Activated naive CD4-positive, alpha-beta T cell treated with Interleukin-2 at 50 U/mL for 16 hours (primary cell): ENCODE measurements at regions not wholly inside any gene's neighbourhood (a gene's known extent, or its start where the extent isn't known, plus 50 kb on each side); places are given as distances from the start of the nearest gene placed in this dataset.

Experiments used
- DNase-seq: peaks from one replicate; pipeline ENCODE4 v3.0.0-alpha.2; 2020

DNA sequence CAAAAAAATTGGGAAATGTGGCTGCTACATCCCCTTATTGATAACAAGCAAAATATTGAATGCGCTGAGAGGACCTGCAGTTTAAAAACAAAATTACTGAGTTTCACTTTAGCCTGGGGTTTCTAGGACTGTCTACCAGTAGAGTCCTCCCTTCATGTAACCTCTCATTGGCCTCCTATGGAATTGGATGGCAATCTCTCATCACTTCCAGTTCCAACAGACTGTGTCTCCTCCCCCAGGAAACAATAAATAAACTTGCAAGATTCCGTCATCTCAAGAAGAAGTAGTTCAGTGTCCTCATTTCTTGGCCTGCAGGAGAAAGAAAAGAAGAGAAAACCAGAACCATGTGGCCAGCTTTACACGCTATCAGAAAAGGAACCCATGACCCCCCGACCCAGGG, 123.8 kb downstream of the TLE3 start:
- DNase-seq, result no peak

DNA sequence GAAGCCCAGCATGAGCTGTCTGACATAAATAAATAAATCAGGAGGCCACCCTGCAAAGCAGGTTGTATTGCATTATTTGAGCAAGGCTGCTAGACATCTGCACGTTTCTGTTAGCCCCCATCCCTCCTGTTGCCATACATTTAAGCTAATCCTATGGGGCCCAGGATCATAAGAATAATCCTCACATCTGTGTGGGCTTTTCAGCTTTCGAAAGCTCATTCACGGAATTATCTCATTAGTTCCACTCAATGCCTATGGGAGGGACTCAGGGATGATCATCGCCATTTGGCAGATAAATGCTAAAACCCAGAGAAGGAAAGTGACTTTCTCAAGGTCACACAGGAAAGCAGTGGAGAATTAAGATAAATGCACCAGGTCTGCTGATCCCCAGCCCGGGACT, 123.4 kb downstream of the TLE3 start:
- DNase-seq, result no peak

DNA sequence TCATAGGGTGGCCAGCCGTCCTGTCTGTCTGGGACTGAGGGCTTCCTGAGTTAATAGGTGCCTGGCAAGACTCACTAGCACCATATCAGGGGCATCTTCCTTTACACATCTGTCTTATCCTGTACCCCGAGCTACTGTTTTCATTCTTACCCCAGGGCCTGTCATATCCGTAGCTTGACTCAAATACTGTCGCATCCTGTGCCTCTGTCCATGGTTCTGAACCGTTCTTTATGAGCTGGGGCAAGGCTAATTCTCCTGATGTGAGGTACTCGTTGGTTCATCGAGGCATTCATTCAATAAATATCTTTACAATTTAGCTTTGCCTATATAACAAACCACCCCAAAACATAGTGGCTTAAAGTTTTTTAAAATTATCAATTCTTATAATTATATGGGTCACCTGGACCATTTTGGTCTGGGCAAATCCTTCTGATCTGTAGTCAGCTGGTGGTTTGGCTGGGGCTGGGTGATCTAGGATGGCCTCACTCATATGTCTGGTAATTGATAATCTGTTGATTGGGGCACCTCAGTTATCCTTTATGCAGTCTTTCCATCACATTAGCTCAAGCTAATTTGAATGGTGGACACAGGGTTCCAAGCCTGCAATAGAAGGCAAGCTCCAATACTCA, 121.2 kb downstream of the TLE3 start:
- DNase-seq, result peak; percentile 40

DNA sequence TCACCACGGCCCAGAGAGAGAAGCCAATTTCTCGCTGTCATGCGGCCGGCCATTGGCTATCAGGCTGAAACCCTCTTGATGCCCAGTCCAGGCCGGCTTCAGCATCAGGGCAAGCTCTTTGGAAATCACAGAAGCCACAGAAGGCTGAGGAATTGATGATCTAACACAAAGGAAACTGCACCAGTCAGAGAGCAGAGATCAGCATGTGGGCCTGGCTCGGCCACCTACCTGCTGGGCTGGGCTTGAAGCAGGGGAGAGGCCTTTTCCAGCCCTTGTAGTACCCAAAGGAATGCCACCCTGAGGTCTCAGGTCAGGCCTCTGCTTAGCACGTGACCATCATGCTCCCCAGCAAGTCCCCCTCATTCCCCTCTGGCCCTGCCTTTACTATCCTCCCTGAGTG, 119.1 kb downstream of the TLE3 start:
- no peak for DNase-seq

DNA sequence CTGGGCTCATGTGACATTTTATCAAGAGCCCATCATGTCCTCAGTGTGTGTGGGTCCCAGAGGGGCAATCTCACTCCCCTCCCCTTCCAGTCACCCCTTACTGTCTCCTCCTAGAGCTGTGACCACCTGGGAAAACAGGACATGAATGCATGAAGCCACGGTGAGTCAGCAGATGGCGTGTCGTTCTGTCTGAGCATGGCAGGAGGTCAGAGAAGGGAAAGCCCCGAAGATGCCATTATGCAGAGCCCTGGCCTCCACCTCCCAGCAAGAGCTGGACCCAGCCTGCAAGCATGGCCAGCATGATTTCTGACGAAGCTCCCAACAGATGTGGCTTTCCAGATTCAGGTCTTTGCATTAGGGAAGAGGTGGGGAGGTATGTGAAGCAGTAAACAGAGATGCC, 118.5 kb downstream of the TLE3 start:
- no peak for DNase-seq

DNA sequence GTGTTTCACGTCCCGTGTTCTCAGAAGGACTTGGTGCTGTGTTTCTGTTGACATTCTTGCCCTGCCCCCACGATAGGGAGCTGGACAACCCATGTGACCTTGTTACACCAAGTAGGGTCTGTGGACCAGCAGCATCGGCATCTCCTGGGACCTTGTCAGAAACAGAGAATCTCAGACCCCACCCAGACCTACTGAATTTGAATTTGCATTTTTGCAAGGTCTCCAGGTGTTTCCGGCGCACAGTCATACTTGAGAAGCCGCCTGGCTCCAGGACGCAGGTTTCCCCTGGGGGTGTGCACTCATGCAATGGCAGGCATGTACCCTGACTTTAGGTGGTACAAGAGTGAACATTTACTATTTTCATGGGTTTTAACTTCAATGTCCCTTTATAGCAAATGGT, 117.9 kb downstream of the TLE3 start:
- no peak for DNase-seq

DNA sequence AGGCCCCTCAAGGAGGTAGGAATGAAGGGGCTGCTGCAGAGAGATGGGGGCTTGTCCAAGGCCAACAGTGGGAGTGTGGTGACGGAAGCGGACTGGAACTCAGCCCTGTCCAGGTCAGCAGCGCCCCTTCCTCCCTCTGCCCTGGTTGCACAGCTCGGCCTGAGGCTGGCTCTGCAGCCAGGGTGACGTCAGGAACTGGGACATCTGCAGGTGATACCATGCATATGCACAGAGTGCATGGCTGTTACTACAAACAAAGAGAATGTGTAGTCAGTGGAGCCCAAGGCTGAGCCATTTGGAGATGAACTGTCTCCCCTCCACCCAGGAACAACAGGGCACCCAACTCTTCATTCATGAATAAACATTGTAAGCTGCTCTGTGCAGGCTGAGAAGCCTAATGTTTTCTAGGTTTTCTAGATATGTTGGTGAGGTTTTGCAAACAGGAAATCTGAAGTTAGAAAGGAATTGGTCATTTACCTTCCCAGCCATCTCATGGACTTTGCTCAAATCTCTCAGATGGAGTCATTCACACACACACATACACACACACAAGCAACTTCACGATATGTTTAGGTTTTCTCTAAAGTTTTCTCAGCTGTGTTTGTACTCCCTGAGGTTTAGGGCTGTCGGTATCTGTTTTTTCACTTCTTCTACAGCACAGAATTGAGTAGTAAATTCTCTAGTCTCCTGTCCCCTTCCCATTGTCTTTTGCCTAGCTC, 117.2 kb downstream of the TLE3 start:
- DNase-seq, result no peak

DNA sequence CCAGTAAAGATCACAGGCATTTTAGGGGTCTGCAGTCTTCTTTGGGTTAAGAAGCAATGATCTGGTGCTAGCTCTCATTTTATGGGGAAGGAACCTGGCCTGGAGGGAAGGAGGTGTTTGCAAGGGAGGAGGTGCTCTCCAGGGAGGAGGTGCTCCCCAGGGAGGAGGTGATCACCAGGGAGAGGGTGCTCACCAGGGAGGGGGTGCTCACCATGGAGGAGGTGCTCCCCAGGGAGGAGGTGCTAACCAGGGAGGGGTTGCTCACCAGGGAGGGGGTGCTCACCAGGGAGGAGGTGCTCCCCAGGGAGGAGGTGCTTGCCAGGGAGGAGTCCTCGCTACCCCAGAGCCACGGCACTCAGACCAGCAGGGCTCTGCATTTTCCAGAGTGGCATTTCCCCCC, 115.7 kb downstream of the TLE3 start:
- no peak for DNase-seq

DNA sequence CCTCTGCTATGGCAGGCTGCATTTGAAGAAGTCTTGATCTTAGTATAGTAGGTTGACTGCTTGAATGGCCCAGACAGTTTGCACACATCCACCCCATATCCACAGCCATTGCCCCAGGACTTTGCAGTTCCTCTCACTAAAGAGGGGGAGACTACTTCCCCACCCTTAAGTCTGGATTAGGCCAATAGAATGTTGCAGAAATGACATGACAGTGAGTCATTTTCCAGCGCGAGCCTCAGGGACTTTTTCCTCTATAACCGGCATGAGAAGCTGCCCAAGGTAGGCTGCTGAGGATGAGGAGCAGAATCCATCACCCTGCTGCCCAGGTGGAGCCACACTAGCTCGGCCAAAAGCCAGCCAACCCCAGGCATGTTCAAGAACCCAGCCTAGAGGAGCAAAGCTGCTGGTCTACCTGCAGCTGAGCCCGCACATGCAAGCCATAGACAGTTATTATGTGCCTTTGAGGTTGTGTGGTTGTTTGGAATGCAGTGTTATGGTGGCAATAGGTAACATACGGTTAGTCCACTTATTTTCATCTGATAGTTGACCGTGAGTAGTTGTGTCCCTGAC, 113.9 kb downstream of the TLE3 start:
- DNase-seq, result no peak

DNA sequence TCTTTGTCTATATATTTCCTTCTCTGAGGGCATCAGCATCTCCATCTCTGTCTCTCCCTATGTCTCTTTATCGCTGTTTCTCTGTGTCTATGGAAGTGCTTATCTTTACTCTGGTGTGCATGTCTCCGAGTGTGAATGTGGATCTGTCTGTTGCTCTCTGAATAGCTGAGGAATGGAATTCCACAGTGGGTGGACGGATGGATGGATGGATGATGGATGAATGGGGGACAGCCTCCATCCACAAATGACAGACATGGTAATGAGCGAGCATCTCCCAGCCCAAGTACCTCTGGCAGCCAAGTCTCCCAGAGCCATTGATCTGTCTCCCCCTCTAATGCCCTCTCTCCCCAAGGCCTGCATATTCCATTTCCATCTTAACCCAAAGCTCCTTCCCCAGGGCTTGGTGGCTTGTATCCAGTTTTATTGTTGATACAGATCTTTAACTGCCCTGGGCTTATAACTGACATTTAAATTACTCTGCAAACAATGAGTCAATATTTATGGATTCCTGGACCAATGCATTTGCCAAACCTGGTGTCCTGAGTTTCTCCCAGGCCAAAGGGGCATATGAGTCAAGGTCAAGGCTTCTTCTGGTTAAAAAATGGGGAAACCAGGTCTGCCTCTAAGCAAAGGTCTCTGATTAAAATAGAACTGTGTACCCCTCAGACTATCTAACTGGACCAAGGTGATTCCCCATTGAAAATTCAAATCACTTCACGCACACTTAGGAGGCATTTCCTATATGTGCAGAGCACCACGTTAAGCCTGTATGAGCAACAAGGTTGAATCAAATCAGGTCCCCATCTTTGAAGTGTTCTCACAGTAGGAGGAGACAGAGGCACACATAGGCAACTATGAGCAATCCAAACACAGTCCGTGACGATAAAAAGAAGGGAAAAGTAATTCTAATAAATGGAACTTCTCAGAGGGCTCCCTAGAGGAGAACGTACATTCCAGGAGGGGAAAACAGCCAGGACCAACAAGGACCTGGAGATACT, 109.9 kb downstream of the TLE3 start:
- no peak for DNase-seq

DNA sequence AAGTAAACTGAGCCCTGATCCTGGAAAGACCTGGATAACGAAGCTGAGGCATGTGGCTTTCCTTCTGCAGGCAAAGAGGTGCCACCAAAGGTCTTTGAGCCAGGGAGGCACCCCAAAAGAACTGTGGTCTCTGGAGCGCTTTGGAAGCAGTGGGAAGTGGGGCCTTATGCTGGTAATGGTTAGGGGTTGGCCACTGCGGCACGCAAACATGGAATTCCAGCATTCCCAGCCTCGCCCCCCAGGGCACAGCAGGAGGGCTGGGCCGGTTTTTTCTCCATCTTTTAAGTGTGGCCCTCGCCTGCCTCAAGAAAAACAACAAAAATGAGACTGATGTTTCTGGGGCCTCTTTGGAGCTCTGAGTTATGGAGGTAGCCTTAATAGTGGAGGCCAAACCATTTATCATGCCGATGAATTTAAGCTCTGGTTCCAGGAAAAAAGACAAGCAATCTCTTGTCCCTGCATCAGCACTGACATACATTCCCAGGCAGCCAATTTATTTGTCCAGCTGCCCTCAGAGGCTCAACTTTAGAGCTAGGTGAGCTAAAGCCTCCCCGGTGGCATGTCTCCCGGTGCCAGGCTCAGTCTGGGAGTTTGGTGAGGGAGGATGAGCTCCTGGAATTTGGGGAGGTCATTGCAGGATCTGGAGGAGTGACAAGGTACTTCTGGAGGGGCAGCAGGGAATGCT, 109.0 kb downstream of the TLE3 start:
- no peak for DNase-seq

DNA sequence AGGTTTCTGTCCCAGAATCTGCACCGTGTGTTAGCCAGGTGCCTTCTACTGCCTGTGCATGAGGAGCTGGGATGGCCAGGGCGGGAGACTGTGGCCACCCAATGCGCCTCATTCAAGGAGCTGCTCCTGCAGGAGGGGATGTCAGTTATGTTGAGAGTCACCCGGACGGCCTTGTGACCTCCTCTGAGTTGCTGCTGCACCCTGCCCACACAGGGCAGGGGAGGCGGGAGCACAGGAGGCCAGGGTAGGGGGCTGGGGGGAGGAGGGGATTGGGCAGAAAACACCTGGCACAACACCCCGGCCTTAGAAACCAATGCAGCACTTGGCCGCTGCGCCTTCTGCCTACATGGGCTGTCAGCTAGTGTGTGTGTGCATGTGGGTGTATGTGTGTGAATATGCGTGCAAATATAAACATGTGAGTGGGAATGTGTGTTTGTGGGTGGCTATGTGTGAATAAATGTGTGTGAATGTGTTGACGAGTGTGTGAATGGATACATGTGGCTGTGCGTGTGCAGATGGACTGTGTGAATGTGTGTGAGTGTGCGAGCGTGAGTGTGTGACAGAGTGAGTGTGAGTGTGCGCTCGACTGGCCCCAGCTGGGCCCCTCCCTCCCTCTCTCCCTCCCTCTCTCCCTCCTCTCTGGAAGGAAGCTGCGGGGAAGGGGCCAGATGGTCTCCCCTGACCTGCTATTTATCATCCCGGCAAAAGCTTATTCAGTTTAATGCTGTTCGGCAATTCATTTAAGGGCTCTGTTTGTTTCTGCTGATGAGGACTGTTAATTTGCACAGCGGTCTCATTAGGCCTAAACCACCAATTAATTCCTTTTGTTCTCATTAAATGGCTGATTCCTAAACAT, 106.9 kb downstream of the TLE3 start:
- DNase-seq, result no peak

DNA sequence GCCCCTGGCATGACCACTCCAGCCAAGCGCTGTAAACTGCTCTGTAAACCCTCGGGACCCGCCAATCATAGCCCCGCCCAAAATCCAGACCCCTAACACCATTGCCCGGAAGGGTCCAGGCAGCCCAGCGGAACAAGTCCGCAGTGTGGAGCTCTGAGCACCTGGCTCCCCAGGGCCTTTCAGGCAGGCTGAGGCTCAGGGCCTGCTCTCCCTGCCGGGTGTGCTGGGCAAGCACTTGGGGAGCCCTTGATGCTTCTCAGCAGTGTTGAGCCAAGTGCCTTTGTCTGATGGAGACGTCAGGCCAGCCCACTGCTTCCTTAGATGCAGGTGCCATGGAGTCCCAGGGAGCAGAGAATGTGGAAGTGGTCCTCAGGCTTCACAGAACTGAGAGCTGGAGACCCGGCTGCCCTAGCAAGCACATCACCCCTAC, 106.2 kb downstream of the TLE3 start:
- DNase-seq, result no peak

DNA sequence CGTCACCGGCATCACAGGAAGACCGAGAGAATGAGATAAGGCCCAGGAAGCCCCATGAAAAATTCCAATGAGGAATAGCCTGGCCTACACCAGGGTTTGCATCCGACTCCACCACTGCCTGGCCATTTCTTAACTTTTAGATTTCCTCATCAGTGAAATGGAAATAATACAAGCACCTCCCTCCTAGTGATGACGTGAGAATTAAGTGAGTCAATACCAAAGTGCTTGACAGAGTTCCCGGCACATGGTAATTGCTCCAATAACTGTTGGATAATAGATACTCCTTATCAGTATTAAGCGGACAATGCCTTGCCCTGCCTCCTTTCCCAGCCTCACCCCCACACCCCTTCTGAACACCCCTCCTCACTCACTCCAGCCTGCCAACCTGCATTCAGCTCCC, 105.4 kb downstream of the TLE3 start:
- no peak for DNase-seq

DNA sequence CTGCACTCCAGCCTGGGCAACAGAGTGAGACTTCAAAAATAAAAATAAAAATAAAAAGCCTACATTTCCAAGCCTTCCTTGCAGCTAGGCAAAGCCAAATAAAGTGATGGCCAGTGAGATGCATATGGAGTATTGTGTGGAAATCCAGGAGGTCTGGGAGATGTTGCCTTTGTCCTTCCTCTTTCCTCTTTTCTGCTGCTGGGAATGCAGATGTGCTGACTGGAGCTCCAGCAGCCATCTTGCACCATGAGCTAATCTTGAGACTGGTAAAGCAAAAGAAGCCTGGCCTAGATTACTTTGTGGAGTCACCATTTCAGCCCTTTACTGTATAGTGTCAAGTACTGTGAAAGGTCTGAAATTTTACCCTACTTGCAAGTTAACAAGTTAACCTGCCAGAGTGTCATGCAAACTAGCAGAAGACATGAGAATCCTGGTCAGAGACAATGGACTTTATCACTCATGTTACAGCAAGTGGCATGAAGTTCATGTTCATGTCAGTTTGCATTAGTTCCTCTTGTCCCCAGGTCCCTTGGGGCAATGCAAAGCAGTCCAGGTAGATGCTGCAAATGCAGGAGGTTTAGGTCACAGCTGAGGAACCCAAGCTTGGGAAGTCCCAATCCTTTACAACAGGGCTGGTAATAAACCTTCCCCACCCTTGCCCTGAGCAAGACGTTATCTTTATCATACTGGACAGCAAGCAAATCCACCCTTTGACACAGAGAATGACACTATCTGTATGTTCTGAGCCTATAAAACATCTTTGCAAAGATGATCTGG, 103.1 kb downstream of the TLE3 start:
- DNase-seq, result no peak

DNA sequence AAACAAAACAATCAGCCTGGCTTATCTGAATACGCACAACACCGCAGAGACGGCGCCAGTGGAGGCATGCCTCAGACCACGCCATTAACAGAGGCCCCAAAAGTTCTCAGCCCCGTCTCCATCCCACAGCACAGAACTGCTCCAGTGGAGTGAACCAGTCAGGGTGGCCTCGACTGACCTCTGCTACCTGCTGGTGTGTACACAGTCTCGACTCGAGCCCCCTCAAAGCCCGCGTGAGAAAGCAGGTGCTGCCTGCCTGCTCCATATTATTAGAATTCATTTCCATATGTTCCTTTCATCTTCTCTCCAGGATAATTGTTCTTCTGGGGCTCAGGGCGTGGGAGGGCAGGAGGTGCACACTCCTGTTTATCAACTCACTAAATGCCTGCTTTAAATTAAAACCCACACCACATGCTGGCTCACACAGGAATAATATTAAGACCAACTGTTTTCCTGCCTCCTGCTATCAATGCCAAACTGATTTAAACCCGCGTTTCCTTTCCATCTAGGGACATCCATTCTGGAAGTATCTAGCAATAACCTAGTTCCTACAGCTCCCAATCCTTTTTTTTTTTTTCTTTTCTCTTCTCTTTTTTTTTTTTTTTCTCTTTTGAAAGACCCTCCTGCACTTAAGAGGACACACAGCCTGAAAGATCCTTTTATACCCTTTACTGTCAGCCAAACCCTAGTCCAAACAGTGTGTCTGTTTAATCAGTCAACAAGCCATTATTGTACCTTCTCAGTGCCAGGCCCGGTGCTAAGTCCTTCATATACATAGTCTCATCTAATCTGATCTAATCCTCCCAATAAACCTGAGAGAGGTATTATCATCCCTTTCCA, 101.2 kb downstream of the TLE3 start:
- DNase-seq, result no peak

DNA sequence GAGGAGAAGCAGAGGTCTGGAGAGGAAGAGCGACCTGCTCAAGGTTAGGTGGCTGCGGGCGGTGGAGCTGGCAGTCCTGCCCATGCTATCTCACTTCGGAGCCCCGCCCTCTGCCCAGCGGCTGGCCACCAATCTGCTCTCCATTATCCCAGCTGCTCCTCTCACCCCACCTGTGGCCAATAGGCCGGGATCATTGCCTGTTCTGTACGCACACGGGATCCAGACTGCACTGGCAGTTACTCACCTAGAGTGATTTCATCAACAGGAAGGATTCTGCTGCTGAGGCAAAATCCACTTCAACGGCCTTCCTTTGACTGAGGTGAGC, 100.6 kb downstream of the TLE3 start:
- no peak for DNase-seq
